GM18868 (cell line): ENCODE measurements at regions not wholly inside any gene's neighbourhood (a gene's known extent, or its start where the extent isn't known, plus 50 kb on each side); places are given as distances from the start of the nearest gene placed in this dataset.
"Not testable (repeated sequence)": the region's sequence is repeated elsewhere in the genome, so short reads cannot be mapped to it uniquely, and the experiment has no call there.

Experiments
- ATAC-seq: cut with Tn5 transposase; IDR thresholded peaks from one replicate; pipeline ENCODE4 v1.9.1; 2021; ENCODE audit warnings: mild to moderate bottlenecking, moderate library complexity; ENCODE audit not compliant: unreplicated experiment

GRCh38 chr10:3255075-3255474, 82.5 kb upstream of the PITRM1 start:
- no peak for ATAC-seq

GRCh38 chr10:3253974-3254373, 81.4 kb upstream of the PITRM1 start:
- not testable (repeated sequence) for ATAC-seq

DNA sequence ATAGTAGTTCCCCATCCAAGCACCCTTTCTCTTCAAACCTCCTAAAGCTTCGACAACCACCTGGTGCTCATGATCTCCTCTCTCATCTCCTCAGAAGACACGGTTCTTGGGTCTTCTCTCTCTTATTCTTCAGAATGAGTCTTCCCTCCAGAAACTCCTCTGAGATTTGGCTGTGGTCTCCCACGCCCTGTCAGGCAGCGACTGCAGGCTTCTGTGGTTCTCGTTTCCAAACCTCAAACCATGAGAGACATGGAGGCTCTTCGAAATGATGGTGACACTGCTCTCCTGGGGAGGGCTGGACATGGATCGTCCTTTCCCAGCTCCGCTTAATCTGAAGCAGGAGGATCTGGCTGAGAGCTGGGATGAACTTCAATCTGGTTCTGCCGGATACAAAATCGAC, 78.6 kb upstream of the PITRM1 start:
- ATAC-seq, result no peak

- no peak for ATAC-seq
These were observed 76.8 kb upstream of the PITRM1 start for GRCh38 chr10:3249307-3249889.

GRCh38 chr10:3248526-3249306, 76.1 kb upstream of the PITRM1 start:
- no peak for ATAC-seq

- no peak for ATAC-seq
These were observed 72.8 kb upstream of the PITRM1 start for GRCh38 chr10:3245395-3245794.

- no peak for ATAC-seq
These were observed 69.5 kb upstream of the PITRM1 start for GRCh38 chr10:3241967-3242650.

GRCh38 chr10:3241274-3241921, 68.8 kb upstream of the PITRM1 start:
- no peak for ATAC-seq

DNA sequence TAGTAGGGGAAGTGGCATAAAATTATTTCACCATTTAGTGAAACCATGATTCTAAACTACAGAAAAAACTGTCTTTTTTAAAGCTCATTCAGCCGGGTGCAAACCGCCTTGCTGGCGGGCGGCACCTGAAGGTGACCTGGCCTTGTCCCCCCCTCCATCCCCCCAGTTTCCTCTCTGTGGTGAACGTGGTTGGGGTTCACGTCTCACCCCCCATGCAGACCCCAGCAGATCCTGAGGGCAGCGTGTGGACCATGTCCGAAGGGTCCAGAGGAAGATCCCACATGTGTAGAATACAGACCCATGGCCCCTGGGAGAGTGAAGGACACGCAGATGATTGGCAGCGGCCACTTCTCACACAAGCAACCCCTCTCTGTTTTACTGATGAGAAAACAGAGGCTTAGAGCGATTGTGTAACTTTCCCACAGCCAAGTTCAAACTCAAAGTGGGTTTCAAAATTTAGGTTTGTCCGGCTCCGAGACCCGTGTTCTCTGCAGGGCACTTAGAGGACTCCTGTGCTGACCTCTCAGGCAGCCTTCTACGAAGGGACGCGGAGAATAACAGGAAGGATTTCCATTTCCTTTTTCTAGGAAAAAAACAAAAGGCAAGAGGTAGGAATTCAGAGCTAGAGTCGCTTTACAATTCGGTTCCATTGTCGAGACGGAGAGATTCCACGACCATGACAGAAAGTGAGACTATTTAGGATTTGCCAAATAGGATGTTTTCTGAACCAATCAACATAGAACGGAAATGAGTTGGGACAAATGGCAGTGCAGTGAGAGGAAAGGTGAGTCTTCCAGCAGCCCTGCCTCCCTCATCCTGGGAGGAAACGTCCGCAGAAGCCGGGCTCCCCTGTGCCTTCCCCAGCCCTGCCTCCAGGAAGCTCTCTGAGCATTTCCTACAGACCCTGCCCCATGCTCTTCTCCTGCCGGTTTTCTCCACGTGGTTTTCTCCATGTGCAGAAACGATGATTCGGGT, 67.6 kb upstream of the PITRM1 start:
- ATAC-seq, result no peak

- peak; percentile 66 for ATAC-seq
These were observed 66.7 kb upstream of the PITRM1 start for GRCh38 chr10:3239066-3239919.

DNA sequence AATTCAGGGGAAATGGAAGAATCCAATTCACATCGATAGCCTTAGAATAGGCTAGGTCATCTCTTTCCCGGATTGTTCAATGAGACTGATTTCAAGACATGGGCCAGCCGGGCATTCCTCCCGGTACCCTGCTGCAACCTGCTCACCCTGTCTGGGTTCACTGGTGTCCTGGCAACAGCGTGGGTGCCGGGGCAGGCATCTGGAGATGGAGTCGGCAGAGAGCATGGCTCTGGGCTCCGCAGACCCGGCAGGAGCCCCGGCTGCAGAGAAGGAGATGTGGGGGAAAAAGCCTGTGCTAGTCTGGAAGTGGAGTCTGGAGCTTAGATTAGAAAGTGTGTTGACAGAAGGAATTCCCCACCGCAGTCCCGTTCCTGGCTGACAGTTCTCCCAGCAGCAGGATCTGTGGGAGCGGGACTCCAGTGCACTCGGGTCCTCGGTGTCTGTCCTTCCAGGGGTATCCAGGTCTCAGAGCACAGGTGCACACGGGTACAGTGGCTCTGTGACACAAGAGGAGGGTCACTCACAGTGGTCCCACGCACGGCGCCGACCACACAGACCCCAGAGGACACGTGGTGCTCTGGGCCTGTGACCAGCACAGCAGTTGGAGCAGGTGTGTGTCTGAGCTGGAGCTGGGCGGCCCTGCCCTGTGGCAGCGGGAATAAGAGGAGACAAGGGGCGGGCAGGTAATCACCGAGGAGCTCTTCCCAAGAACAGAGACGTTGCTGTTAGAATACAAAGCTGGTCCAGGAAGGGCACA, 65.7 kb upstream of the PITRM1 start:
- no peak for ATAC-seq

DNA sequence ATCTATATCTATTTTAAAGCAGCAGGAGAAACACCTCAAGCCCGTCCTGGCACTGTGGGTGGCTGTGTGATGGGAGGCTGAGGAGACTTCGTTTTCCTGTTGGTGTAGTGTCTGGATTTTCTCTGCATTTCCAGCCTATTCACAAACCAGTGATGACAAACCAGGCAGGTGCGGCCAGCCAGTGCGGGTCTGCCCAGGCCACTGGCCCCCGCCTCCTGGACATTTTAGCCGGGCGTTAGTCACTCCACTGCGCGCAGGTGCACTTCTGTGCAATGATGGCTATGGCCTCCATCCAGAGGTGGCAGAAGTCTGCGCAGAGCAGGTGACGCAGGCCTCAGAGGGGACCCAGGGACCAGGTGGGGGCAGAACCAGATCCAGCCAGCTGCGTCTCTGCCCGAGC, 64.9 kb upstream of the PITRM1 start:
- no peak for ATAC-seq

DNA sequence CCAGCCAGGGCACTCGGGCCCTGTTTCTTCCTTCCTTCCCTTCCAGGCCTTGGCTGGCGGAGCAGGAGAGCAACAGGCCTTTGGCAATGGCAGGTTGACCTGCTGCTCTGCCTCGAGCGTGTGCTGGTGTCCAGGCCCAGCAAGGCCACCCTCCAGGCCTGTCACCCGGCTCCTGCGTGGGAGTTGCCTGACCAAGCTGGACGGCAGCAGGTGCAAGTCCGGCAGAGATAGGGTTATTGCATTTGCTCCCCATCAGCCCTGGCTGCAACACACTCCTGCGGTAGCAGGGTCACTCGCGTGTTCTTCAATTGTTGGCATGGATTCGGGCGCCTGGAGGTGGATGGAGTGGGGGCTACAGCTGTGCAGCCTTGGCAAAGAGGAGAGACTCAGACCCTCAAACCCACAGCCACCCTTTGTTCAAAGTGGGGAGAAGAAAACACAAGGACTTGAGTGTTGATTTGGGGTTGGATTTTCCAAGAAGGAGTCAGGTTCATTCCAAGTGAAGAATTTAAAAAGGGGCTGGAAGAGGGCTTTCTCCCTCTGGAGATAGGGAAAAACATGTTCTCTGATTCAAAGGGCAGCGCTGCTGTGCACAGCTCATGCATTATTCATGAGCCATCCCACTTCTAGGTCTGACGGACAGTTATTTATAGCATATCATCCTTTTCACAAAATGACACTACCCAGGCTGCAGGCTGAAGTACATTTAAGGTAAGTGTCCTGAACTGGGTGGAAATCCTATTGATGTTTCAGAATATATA, 64.2 kb upstream of the PITRM1 start:
- no peak for ATAC-seq

GRCh38 chr10:3235996-3236510, 63.5 kb upstream of the PITRM1 start:
- ATAC-seq, result no peak

DNA sequence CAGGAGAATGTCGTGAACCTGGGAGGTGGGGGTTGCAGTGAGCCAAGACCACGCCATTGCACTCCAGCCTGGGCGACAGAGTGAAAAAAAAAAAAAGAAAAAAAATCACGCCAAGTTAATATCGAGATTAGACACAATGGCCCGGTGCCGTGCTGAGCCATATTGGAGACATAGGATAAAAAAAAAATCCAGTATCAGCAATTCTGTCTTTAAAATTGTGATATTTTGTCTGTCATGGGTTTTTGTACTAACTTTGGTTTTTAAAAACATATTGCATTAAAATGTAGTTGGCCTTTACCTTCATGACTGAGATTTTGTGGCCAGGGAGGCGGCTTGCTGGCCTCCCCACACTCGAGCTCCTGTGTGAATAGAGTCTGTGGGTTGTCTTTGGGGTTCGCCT, 62.8 kb upstream of the PITRM1 start:
- no peak for ATAC-seq

DNA sequence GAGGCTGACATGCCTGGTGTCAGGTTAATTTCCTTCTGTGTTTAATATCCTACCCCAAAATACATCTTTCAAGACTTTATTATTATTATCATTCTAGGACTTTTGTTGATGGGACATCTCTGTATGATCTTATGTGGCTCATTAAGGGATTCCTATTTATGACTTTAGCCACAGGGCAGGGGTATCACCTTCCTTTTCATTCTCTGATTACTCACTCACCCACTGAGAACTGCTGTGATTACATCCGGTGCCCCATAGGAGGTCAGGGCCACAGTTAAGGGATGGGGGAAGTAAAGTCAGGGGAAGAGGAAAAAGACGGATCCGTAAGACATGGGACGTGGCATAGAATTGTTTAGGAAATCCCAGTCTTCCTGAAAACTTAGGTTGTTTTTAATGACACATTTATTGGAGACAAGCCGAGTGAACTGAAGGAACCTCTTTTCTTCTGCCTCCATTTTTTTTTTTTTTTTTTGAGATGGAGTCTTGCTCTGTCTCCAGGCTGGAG, 61.0 kb upstream of the PITRM1 start:
- no peak for ATAC-seq

- ATAC-seq, result no peak
These were observed 59.6 kb upstream of the PITRM1 start for GRCh38 chr10:3231951-3232730.
